IPS-18c (cell line): ENCODE measurements at regions not wholly inside any gene's neighbourhood (a gene's known extent, or its start where the extent isn't known, plus 50 kb on each side); places are given as distances from the start of the nearest gene placed in this dataset.

ENCODE experiments used
- H3K4me3 ChIP-seq: 2 replicates; pipeline ENCODE4 v1.7.0; 2013; ENCODE audit warnings: low read depth, mild to moderate bottlenecking, low read length, moderate library complexity; ENCODE audit not compliant: insufficient read depth
- H3K9me3 ChIP-seq: one replicate; pipeline ENCODE4 v1.6.1; 2013; ENCODE audit warnings: mild to moderate bottlenecking, low read length, moderate library complexity; ENCODE audit not compliant: control insufficient read depth, insufficient read depth

GRCh38 chr14:54116198-54116885 lies 159.7 kb upstream of the BMP4 start:
- no peaks in the 10 kb centered on the region for H3K9me3 ChIP-seq
- no peak overlapping the region for H3K4me3 ChIP-seq

DNA sequence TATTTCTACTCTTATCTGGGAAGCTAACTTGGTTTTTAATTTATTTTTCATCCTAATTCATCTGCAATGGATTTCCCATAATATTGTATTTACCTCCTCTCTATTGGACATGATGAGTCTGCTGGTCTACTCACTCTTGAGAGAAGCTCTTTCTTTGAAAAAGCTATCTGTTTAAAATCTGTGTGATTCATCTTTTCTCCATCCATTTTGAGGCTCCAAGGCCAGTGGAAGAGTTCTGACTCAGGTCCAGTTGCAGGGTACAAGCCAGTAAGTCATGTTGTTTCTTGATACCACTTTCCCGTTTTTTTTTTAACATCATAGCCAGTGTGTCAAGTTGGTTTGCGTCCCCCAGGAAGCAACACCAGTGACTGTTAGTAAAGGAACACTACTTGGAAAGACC lies 160.3 kb upstream of the BMP4 start:
- Histone ChIP-seq H3K4me3 (no peak overlapping the region), H3K9me3 (no peaks in the 10 kb centered on the region)

- Histone ChIP-seq H3K4me3 (no peak overlapping the region), H3K9me3 (no peaks in the 10 kb centered on the region)
Observed at GRCh38 chr14:54117396-54117795, 160.8 kb upstream of the BMP4 start.

- Histone ChIP-seq H3K4me3 (no peak overlapping the region), H3K9me3 (no peaks in the 10 kb centered on the region)
Observed at GRCh38 chr14:54117924-54118323, 161.3 kb upstream of the BMP4 start.

DNA sequence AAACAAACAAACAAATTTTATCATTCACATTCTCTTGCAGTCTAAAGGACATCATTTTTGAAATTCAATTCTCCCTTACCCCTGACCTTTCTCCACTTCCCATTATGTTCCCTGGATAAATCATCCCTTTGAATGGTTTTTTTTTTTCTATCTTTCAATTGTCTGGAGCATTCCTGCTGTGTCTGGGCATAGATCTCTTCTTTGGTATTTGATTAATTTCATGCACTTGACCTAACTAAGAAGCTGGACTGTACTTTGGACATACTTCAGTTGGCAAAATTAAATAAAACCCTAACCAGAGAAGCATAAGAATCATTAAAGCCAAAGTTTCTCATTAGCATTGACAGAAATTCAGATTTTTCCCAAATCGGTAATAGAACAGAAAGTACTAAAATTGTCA lies 163.6 kb upstream of the BMP4 start:
- H3K4me3 ChIP-seq = no peak overlapping the region
- no peaks in the 10 kb centered on the region for H3K9me3 ChIP-seq

GRCh38 chr14:54121466-54122027 lies 164.9 kb upstream of the BMP4 start:
- Histone ChIP-seq H3K4me3 (no peak overlapping the region), H3K9me3 (no peaks in the 10 kb centered on the region)

- H3K4me3 ChIP-seq = no peak overlapping the region
- H3K9me3 ChIP-seq = no peaks in the 10 kb centered on the region
Observed at GRCh38 chr14:54123841-54124240, 167.2 kb upstream of the BMP4 start.

GRCh38 chr14:54125109-54125508 lies 168.5 kb upstream of the BMP4 start:
- H3K9me3 ChIP-seq = no peaks in the 10 kb centered on the region
- no peak overlapping the region for H3K4me3 ChIP-seq

DNA sequence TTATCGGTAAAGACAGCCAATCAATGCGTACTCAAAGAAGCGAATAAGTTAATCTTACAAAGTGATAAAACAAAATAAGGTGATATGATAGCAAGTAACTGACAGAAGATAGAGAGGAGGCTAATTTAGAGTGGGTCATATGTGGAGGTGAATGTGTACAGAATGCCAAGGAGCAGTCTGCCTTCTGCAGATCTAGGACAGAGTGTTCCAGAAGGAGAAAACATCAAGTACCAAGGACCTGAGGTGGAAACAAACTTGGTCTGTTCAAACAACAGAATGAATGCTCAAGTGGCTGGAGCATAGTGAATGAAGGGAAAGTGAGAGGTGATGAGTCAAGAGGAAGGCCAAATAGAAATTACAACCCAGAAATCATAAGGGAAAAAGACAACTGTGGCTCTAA lies 170.3 kb upstream of the BMP4 start:
- no peak overlapping the region for H3K4me3 ChIP-seq
- no peaks in the 10 kb centered on the region for H3K9me3 ChIP-seq

DNA sequence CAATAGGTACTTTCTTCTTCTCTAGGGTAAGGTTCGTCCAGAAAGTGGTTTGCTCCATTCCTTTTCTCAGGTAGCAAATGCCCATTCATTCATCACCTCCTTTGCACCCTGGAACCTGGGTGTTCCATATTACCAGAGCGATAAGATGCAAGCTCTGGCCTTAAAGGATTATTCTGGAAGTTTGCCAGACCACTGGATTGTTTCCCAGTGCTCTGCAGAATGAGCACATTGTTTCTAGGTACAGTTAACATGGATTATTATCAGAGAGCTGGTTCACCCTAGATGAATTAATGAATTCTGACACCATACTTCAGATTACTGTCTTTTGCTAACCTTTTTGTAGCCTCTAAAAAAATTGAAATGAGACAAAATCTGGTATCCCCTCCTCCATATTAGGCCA lies 170.9 kb upstream of the BMP4 start:
- Histone ChIP-seq H3K4me3 (no peak overlapping the region), H3K9me3 (no peaks in the 10 kb centered on the region)

- Histone ChIP-seq H3K4me3 (no peak overlapping the region), H3K9me3 (no peaks in the 10 kb centered on the region)
Observed at GRCh38 chr14:54129850-54130640, 173.4 kb upstream of the BMP4 start.

DNA sequence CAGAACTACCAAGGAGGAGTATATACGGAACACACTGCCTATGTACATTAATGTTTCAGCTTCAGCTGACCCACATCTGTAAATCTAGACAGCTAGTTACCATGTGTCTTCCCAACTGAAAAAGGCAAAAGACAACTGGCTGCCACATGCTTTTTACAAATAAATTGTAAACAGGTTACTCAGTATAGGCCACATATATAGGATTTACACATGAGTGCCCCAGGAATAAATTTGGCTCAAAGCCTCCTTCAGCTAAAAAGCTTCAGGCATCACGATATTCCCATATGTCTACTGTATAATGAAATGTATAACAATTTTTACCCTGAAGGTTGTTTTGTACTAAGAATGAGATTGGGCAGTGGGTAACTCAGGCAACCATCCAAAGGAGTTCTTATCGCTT lies 175.9 kb upstream of the BMP4 start:
- Histone ChIP-seq H3K4me3 (no peak overlapping the region), H3K9me3 (no peaks in the 10 kb centered on the region)

DNA sequence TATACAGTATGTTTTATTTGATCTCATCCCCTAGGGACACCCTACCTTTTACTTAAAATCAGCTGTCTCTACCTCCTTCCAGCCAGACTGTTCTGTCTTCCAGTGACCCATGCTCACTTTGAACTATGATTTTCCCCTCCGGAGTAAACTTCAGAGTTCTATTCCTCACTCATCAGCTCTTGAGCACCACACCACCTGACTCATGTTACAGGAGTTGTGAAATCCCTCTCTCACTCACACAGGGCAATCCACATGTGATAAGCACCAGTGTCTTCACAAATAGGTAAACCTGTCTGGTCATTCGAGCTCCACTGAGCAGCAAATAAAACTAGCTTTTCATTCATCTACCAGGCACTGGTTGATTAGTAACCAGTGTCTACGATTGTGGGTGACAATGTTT lies 177.3 kb upstream of the BMP4 start:
- H3K4me3 ChIP-seq = no peak overlapping the region
- no peaks in the 10 kb centered on the region for H3K9me3 ChIP-seq

- Histone ChIP-seq H3K9me3 (no peaks in the 10 kb centered on the region), H3K4me3 (no peak overlapping the region)
Observed at GRCh38 chr14:54135804-54136280, 179.2 kb upstream of the BMP4 start.

- Histone ChIP-seq H3K4me3 (no peak overlapping the region), H3K9me3 (no peaks in the 10 kb centered on the region)
Observed at GRCh38 chr14:54136894-54137613, 180.4 kb upstream of the BMP4 start.

DNA sequence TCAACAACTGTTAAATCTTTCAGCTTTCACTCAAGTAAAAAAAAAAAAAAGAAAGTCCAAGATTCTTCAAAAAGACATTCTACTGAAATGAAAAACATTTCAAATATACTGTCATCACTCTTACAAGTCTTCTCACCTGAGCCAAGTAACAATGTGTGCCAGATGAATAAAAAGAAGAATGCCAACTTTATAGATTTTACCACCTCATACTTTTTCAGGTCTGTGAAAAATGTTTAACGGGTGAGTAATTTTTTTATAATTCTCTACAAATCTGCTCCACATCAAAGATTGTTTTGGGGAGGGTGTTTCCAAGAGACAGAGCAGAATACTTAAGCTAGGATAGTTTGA lies 181.0 kb upstream of the BMP4 start:
- H3K9me3 ChIP-seq = no peaks in the 10 kb centered on the region
- H3K4me3 ChIP-seq = no peak overlapping the region

GRCh38 chr14:54138024-54138353 lies 181.4 kb upstream of the BMP4 start:
- Histone ChIP-seq H3K4me3 (no peak overlapping the region), H3K9me3 (no peaks in the 10 kb centered on the region)
